ENCODE measurements at regions not wholly inside any gene's neighbourhood (a gene's known extent, or its start where the extent isn't known, plus 50 kb on each side); places are given as distances from the start of the nearest gene placed in this dataset.

- TF ChIP-seq EZH2 (IDR thresholded peaks at IDR 0.05; ENCODE audit: insufficient read depth, poor library complexity, severe bottlenecking) (no peak), EZH2phosphoT487 (IDR thresholded peaks at IDR 0.05; ENCODE audit: insufficient read depth, low read depth) (no peak)
Observed at GRCh38 chr2:172335736-172336135, 91.7 kb upstream of the ITGA6 start.

Measured in GM23248 (cell line).